ENCODE measurements at regions not wholly inside any gene's neighbourhood (a gene's known extent, or its start where the extent isn't known, plus 50 kb on each side); places are given as distances from the start of the nearest gene placed in this dataset.

DNA sequence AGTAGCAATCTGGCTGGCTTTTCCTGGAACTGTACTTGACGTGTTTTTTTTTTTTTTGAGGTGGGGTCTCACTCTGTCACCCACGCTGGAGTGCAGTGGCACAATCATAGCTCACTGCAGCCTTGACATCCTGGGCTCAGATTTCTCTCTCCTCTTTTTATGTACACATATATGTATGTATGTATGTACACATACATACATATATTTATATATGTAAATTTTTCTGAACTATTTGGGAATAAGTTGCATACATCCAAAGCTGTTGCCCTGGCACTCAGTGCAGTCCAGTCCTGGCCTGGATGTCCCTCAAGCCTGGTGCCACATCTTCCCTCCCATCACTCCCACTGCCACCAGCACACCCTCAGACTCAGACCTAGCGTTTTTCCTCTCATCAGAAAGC is 89.0 kb upstream of the SHISA3 start:
- Histone ChIP-seq H3K79me2 (ENCODE audit: insufficient read depth, low read length) (no peaks in the 10 kb centered on the region), H2AK5ac (ENCODE audit: insufficient read length, low read length) (no peak overlapping the region), H3K9ac (ENCODE audit: extremely low read depth, insufficient read length, low read length) (no peak overlapping the region), H3K14ac (ENCODE audit: insufficient read depth, low read length) (no peak overlapping the region), H3K56ac (ENCODE audit: insufficient read length, low read depth, low read length) (no peak overlapping the region), H4K8ac (replicated peaks; ENCODE audit: insufficient read length, low read depth, low read length) (no peak overlapping the region), H2BK12ac (ENCODE audit: insufficient read length, low read depth, low read length) (no peak overlapping the region), H4K5ac (ENCODE audit: insufficient read length, low read depth, low read length) (no peak overlapping the region), H3K27ac (ENCODE audit: insufficient read length, low read depth, low read length) (no peak overlapping the region), H3K4ac (ENCODE audit: low read depth, low read length) (no peak overlapping the region), H2BK120ac (ENCODE audit: low read depth, low read length, poor library complexity, severe bottlenecking) (no peak overlapping the region), H3K27me3 (ENCODE audit: insufficient read depth, low read length) (no peaks in the 10 kb centered on the region), H3K23me2 (ENCODE audit: insufficient read length, low read depth, low read length, poor library complexity, severe bottlenecking) (no peaks in the 10 kb centered on the region), H3K18ac (ENCODE audit: insufficient read length, low read depth, low read length) (no peak overlapping the region), H3T11ph (ENCODE audit: low read length) (no peak overlapping the region), H2BK5ac (ENCODE audit: insufficient read length, low read length) (no peak overlapping the region), H4K20me1 (ENCODE audit: control insufficient read depth, insufficient read depth, insufficient read length) (no peaks in the 10 kb centered on the region), H2BK15ac (ENCODE audit: low read depth, low read length) (no peak overlapping the region), H3K4me1 (ENCODE audit: insufficient read depth, low read length) (peaks cover 8% of the 10 kb centered on the region; the same call in 1 of the 2 replicates), H2BK20ac (ENCODE audit: low read depth, low read length, poor library complexity, severe bottlenecking) (no peak overlapping the region), H3K9me3 (ENCODE audit: control insufficient read depth, low read depth, low read length) (no peaks in the 10 kb centered on the region), H3K79me1 (ENCODE audit: insufficient read depth, low read depth, low read length, poor library complexity, severe bottlenecking) (no peaks in the 10 kb centered on the region), H4K91ac (ENCODE audit: insufficient read length, low read depth, low read length) (no peak overlapping the region), H2AFZ (ENCODE audit: low read length) (no peak overlapping the region), H3K4me2 (ENCODE audit: insufficient read depth, insufficient read length, low read length) (no peak overlapping the region), H3K23ac (ENCODE audit: insufficient read length, low read depth, low read length) (no peak overlapping the region)
- peaks cover 23 to 27% of the 10 kb centered on the region in 2 experiments for H3K4me1 Mint-ChIP-seq
- TF ChIP-seq, protein P1, sequence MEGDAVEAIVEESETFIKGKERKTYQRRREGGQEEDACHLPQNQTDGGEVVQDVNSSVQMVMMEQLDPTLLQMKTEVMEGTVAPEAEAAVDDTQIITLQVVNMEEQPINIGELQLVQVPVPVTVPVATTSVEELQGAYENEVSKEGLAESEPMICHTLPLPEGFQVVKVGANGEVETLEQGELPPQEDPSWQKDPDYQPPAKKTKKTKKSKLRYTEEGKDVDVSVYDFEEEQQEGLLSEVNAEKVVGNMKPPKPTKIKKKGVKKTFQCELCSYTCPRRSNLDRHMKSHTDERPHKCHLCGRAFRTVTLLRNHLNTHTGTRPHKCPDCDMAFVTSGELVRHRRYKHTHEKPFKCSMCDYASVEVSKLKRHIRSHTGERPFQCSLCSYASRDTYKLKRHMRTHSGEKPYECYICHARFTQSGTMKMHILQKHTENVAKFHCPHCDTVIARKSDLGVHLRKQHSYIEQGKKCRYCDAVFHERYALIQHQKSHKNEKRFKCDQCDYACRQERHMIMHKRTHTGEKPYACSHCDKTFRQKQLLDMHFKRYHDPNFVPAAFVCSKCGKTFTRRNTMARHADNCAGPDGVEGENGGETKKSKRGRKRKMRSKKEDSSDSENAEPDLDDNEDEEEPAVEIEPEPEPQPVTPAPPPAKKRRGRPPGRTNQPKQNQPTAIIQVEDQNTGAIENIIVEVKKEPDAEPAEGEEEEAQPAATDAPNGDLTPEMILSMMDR (conservative IDR thresholded peaks at IDR 0.05): no peak
- peak overlapping the region in 2 of 3 experiments; percentile 48 to 63; a peak in 1 of 7 replicates for H3K27ac Mint-ChIP-seq
- H3K27me3 Mint-ChIP-seq (ENCODE audit: low read depth): peaks cover 3% of the 10 kb centered on the region
- H3K36me3 Mint-ChIP-seq (ENCODE audit: insufficient read depth in 1 of 3, low read depth in 3 of 3): peaks cover under 1 to 5% (median under 1%) of the 10 kb centered on the region in 3 experiments; a peak in 5 of 7 replicates
- H3K4me3 Mint-ChIP-seq: no peak overlapping the region
- H3K9me3 Mint-ChIP-seq: peaks cover 5% of the 10 kb centered on the region in 2 experiments; a peak in 4 of 5 replicates
- WGBS (ENCODE audit: extremely low coverage, insufficient read length, low lambda C conversion rate): no CpG with 5 or more reads among the region's 3 CpGs
- no peak for DNase-seq

Data from H9 (cell line).